Activated T-helper 17 cell treated with anti-CD3 and anti-CD28 coated beads, Interleukin-2, amount 50 U/mL, for 72 hours (primary cell): ENCODE measurements at regions not wholly inside any gene's neighbourhood (a gene's known extent, or its start where the extent isn't known, plus 50 kb on each side); places are given as distances from the start of the nearest gene placed in this dataset.
A peak's percentile ranks its signal among the peaks of the same experiment; 100 is the strongest.
"Not testable (repeated sequence)": the region's sequence is repeated elsewhere in the genome, so short reads cannot be mapped to it uniquely, and the experiment has no call there.

Source experiments
- ATAC-seq: fragments of 150-1000 bp; cut with Tn5 transposase; replicated peaks from 2 replicates; pipeline ENCODE4 v1.10.0; 2021; ENCODE audit warnings: mild to moderate bottlenecking, moderate library complexity
- H3K27ac Mint-ChIP-seq: one replicate; pipeline ENCODE4 v1.8.0; 2022; ENCODE audit warnings: mixed read lengths
- H3K27me3 Mint-ChIP-seq: one replicate; pipeline ENCODE4 v1.8.0; 2022; ENCODE audit warnings: mixed read lengths
- H3K36me3 Mint-ChIP-seq: one replicate; pipeline ENCODE4 v1.8.0; 2022; ENCODE audit warnings: low read depth, mild to moderate bottlenecking, mixed read lengths
- H3K4me1 Mint-ChIP-seq: one replicate; pipeline ENCODE4 v1.8.0; 2022; ENCODE audit warnings: mixed read lengths
- H3K4me3 Mint-ChIP-seq: one replicate; pipeline ENCODE4 v1.8.0; 2022; ENCODE audit warnings: mild to moderate bottlenecking, mixed read lengths
- H3K9me3 Mint-ChIP-seq: one replicate; pipeline ENCODE4 v1.8.0; 2022; ENCODE audit warnings: mixed read lengths

- no peaks in the 10 kb centered on the region for H3K9me3 Mint-ChIP-seq
- H3K27me3 Mint-ChIP-seq = peaks cover 4% of the 10 kb centered on the region
- no peak overlapping the region for H3K27ac Mint-ChIP-seq
- H3K36me3 Mint-ChIP-seq = no peaks in the 10 kb centered on the region
- ATAC-seq = no peak
- no peak overlapping the region for H3K4me3 Mint-ChIP-seq
- no peaks in the 10 kb centered on the region for H3K4me1 Mint-ChIP-seq
Observed at GRCh38 chr3:109480014-109480413, 142.7 kb upstream of the DPPA4 start.

- no peak for ATAC-seq
- Mint-ChIP-seq H3K27me3 (peaks cover 4% of the 10 kb centered on the region), H3K36me3 (no peaks in the 10 kb centered on the region), H3K4me3 (no peak overlapping the region), H3K27ac (no peak overlapping the region), H3K9me3 (no peaks in the 10 kb centered on the region), H3K4me1 (no peaks in the 10 kb centered on the region)
Observed at GRCh38 chr3:109478614-109479013, 141.3 kb upstream of the DPPA4 start.

DNA sequence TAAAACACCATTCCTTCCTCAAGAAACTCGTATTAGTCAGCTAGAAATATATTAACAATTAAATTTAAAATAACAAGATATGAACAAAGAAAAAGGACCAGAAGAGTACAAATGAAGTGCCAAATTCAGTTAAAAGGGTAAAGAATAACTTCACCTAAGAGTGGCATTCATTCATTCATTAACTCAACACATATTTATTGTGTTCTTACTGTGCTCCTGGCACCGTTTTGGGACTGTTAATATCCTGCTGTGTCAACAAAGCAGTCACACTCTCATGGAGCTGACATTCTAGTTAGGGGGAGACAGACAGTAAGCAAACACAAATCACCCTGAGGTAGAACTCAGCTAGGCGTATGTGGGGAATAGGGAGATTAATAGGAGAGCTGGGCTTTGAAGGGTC, 123.6 kb upstream of the DPPA4 start:
- H3K36me3 Mint-ChIP-seq = no peaks in the 10 kb centered on the region
- peaks cover 8% of the 10 kb centered on the region for H3K9me3 Mint-ChIP-seq
- H3K4me1 Mint-ChIP-seq = no peaks in the 10 kb centered on the region
- H3K27me3 Mint-ChIP-seq = peaks cover 6% of the 10 kb centered on the region
- no peak for ATAC-seq
- H3K27ac Mint-ChIP-seq = no peak overlapping the region
- H3K4me3 Mint-ChIP-seq = no peak overlapping the region

GRCh38 chr3:109445210-109445609, 107.9 kb upstream of the DPPA4 start:
- no peak overlapping the region for H3K4me3 Mint-ChIP-seq
- H3K27me3 Mint-ChIP-seq = peaks cover 7% of the 10 kb centered on the region
- no peaks in the 10 kb centered on the region for H3K36me3 Mint-ChIP-seq
- ATAC-seq = no peak
- no peaks in the 10 kb centered on the region for H3K4me1 Mint-ChIP-seq
- no peak overlapping the region for H3K27ac Mint-ChIP-seq
- peaks cover 9% of the 10 kb centered on the region for H3K9me3 Mint-ChIP-seq

DNA sequence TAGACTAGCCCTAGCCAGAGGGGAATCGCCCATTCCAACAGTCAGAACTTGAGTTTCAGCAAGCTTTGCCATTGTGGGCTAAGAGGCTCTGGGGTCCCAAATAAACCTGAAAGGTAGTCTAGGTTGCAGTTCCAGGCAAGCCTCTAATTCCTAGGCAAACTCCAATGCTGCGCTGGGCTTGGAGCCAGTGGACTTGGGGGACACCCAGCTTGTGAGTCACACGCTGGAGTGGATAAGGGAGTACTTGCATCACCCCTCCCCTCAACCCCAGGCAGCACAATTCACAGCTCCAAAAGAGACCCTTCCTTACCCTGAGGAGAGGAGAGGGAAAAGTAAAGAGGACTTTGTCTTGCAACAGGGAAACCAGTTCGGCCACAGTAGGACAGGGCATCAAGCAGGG, 105.2 kb upstream of the DPPA4 start:
- no peak for ATAC-seq
- Mint-ChIP-seq H3K27me3 (peaks cover 3% of the 10 kb centered on the region), H3K4me1 (no peaks in the 10 kb centered on the region), H3K36me3 (no peaks in the 10 kb centered on the region), H3K9me3 (peaks cover 4% of the 10 kb centered on the region), H3K4me3 (no peak overlapping the region), H3K27ac (no peak overlapping the region)

- Mint-ChIP-seq H3K9me3 (no peaks in the 10 kb centered on the region), H3K27me3 (peaks cover 3% of the 10 kb centered on the region), H3K27ac (no peak overlapping the region), H3K36me3 (no peaks in the 10 kb centered on the region), H3K4me3 (no peak overlapping the region), H3K4me1 (no peaks in the 10 kb centered on the region)
- no peak for ATAC-seq
Observed at GRCh38 chr3:109440353-109440752, 103.0 kb upstream of the DPPA4 start.

GRCh38 chr3:109432833-109433232, 95.5 kb upstream of the DPPA4 start:
- Mint-ChIP-seq H3K4me1 (no peaks in the 10 kb centered on the region), H3K27me3 (peaks cover 4% of the 10 kb centered on the region), H3K36me3 (no peaks in the 10 kb centered on the region), H3K27ac (no peak overlapping the region), H3K4me3 (no peak overlapping the region), H3K9me3 (no peaks in the 10 kb centered on the region)
- ATAC-seq = no peak

DNA sequence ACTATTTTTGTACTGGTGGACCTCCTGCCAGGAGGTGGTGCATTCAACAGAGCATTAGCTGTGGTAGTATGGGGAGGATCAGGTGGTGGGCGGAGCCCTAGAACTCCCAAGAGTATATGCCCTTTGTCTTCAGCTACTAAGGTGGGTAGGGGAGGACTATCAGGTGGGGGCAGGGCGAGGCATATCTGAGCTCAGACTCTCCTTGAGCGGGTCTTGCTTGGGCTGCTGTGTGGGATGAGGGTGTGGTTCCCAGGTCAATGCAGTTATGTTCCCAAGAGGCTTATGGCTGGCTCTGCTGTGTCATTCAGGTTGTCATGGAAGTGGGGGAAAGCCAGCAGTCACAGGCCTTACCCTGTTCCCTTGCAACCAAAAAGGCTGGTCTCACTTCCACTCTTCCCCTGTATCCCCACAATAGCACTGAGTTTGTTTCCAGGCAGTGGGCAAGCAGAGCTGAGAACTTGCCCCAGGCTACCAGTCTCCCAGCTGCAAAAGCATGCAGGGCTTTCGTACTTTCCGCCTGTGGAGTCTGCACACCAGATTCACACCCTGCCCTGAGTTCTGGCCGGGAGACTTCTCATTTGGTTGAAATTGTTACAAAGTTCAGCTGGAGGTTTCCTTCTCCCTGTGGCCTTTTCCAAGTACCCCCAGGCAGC, 93.7 kb upstream of the DPPA4 start:
- Mint-ChIP-seq H3K4me3 (no peak overlapping the region), H3K27me3 (peaks cover 4% of the 10 kb centered on the region), H3K4me1 (no peaks in the 10 kb centered on the region), H3K27ac (no peak overlapping the region), H3K9me3 (no peaks in the 10 kb centered on the region), H3K36me3 (no peaks in the 10 kb centered on the region)
- ATAC-seq = no peak

DNA sequence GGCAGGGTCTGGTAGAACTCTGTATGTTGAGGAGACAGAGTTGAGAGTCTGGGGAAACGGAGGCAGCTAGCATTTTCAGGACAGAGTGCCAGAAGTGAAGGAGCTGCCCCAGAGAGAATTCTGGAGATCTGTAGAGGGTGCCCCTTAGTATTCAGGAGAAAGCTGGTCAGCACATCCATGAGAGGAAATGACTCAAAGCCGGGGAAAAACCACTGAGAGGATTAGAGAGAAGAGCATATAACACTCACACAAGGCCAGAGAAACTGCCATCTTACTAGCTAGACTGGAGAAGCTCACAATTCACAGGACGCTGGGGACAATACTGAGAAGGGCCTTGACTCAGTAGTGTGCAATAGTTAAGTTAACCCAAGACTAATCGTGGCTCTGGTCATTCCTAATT, 75.7 kb upstream of the DPPA4 start:
- Mint-ChIP-seq H3K27ac (no peak overlapping the region), H3K4me3 (no peak overlapping the region), H3K9me3 (no peaks in the 10 kb centered on the region), H3K27me3 (no peaks in the 10 kb centered on the region), H3K36me3 (no peaks in the 10 kb centered on the region), H3K4me1 (no peaks in the 10 kb centered on the region)
- peak; percentile 19 for ATAC-seq

DNA sequence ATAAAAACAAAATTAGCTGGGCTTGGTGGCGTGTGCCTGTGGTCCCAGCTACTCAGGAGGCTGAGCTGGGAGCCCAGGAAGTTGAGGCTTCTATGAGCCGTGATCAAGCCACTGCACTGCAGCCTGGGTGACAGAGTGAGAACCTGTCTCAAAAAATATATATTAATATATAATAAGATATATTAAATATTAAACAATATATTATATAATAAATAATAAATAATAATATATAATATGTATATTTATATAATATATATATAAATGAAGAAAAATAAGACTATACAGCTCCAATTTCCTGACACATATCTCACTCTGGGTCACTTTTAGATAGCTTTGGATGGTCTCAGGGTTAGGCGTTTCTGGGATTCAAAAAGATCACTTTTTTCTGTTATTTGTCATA, 74.2 kb upstream of the DPPA4 start:
- Mint-ChIP-seq H3K4me1 (no peaks in the 10 kb centered on the region), H3K27me3 (no peaks in the 10 kb centered on the region), H3K9me3 (no peaks in the 10 kb centered on the region), H3K27ac (no peak overlapping the region), H3K4me3 (no peak overlapping the region), H3K36me3 (no peaks in the 10 kb centered on the region)
- no peak for ATAC-seq

- no peak for ATAC-seq
- H3K27me3 Mint-ChIP-seq = no peaks in the 10 kb centered on the region
Observed at GRCh38 chr3:109396806-109397205, 59.5 kb upstream of the DPPA4 start.

GRCh38 chr3:109393728-109394127, 56.4 kb upstream of the DPPA4 start:
- not testable (repeated sequence) for H3K9me3 Mint-ChIP-seq, H3K27me3 Mint-ChIP-seq, H3K4me3 Mint-ChIP-seq, H3K4me1 Mint-ChIP-seq, H3K27ac Mint-ChIP-seq, H3K36me3 Mint-ChIP-seq, ATAC-seq

More at GRCh38 chr3:109396806-109397205, 59.5 kb upstream of the DPPA4 start:
- no peak overlapping the region for H3K27ac Mint-ChIP-seq
- no peaks in the 10 kb centered on the region for H3K9me3 Mint-ChIP-seq
- H3K36me3 Mint-ChIP-seq = no peaks in the 10 kb centered on the region
- H3K4me3 Mint-ChIP-seq = no peak overlapping the region
- no peaks in the 10 kb centered on the region for H3K4me1 Mint-ChIP-seq

DNA sequence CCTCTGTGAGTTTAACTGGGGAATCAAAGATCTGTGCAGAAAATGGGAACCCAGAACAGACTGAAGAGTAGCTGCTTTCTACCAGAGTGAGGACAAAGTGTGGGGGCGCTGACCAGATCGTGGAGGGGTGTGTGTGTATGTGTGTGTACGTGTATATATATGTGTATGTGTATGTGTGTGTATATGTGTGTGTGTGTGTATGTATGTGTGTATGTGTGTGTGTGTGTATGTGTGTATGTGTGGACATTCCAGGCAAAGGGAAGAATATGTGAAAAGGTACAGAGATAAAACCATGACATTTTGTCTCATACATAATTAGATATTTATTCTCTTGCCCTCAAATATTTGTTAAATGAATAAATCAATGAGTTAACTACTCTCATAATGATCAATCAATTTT, 54.9 kb upstream of the DPPA4 start:
- Mint-ChIP-seq H3K27ac (no peak overlapping the region), H3K4me1 (no peaks in the 10 kb centered on the region), H3K9me3 (no peaks in the 10 kb centered on the region), H3K36me3 (no peaks in the 10 kb centered on the region), H3K4me3 (no peak overlapping the region), H3K27me3 (peaks cover 4% of the 10 kb centered on the region)
- ATAC-seq = no peak

DNA sequence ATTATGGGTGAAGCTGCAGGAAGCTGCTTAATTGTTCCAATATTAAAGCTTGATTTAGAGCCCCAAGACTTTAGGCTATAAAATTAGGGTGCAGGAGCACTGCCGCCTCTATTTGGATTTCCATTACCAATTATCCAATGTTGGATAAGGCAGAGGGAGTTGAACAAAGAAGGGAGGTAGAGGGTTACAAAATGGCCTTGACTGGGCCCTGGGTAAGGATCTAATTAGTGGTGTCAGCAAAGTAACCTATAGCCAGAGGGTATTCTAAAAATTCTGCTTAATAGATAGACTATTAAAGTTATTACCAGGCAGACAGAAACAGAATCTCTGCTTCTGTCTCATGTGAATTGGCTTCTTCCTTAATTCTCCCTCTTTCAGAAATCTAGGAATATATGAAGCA, 50.3 kb upstream of the DPPA4 start:
- no peak overlapping the region for H3K27ac Mint-ChIP-seq
- H3K4me1 Mint-ChIP-seq = no peaks in the 10 kb centered on the region
- no peaks in the 10 kb centered on the region for H3K9me3 Mint-ChIP-seq

DNA sequence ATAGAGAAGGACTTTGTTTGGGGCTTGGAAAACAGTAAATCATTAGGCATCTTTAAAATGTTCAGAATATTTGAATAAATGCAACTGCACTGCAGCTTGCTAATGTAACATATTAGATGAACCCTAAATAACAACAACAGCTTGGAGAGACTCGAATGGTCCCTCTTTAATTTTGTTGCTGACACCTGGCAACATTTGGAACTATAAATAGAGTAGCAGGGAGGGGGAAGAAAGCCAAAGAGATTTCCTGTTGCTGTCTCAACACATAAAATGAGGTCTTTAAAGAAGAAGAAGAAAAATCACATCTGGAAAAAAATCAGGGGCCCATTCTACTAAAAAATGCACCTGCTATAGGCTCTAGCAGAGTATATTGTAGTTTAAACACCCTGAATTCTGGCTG, 49.9 kb upstream of the DPPA4 start:
- no peaks in the 10 kb centered on the region for H3K4me1 Mint-ChIP-seq
- ATAC-seq = no peak
- H3K27ac Mint-ChIP-seq = no peak overlapping the region
- H3K4me3 Mint-ChIP-seq = no peak overlapping the region
- peaks cover 4% of the 10 kb centered on the region for H3K27me3 Mint-ChIP-seq
- no peaks in the 10 kb centered on the region for H3K36me3 Mint-ChIP-seq
- H3K9me3 Mint-ChIP-seq = no peaks in the 10 kb centered on the region

More for the DNA sequence above, 50.3 kb upstream of the DPPA4 start:
- Mint-ChIP-seq H3K4me3 (no peak overlapping the region), H3K27me3 (peaks cover 4% of the 10 kb centered on the region), H3K36me3 (no peaks in the 10 kb centered on the region)
- no peak for ATAC-seq
